K562 (cell line): ENCODE measurements at regions not wholly inside any gene's neighbourhood (a gene's known extent, or its start where the extent isn't known, plus 50 kb on each side); places are given as distances from the start of the nearest gene placed in this dataset.

ENCODE experiments used
- CBX2 ChIP-seq: fragments of 200-600 bp; sonication (generic); IDR thresholded peaks from one replicate; pipeline ENCODE4 v1.6.1; 2012; ENCODE audit warnings: mild to moderate bottlenecking, low read length, inconsistent platforms; ENCODE audit not compliant: insufficient read depth, poor library complexity, severe bottlenecking
- JUND ChIP-seq, 2 experiments: IDR thresholded peaks; 2 replicates in 1 of 2; 3 replicates in 1 of 2; pipeline ENCODE4 v1.6.1; 2011; ENCODE audit warnings: borderline replicate concordance in 2 of 2, low read depth in 2 of 2, low read length in 2 of 2, improper control_type of control experiment in 1 of 2, missing biosample characterization in 1 of 2, missing genetic modification characterization in 1 of 2, missing genetic modification reagents in 1 of 2
- NR2F6 ChIP-seq: fragments of 450-650 bp; formaldehyde crosslinking; IDR thresholded peaks from 2 replicates; pipeline ENCODE4 v1.4.0; 2020; ENCODE audit warnings: mild to moderate bottlenecking
- RAD21 ChIP-seq, 2 experiments: fragments of 250-450 bp in 1 of 2; fragments of 450-650 bp in 1 of 2; sonication (Bioruptor Pico) in 1 of 2; formaldehyde crosslinking in 1 of 2; IDR thresholded peaks in 1 of 2; conservative IDR thresholded peaks in 1 of 2; 2 replicates each; pipeline versions ENCODE4 v1.4.0 to v1.8.0; 2020 to 2022; ENCODE audit warnings: mild to moderate bottlenecking in 2 of 2, moderate library complexity in 1 of 2
- SAP30 ChIP-seq: fragments of 200-600 bp; sonication (generic); IDR thresholded peaks from 2 replicates; pipeline ENCODE4 v1.6.1; 2012; ENCODE audit warnings: borderline replicate concordance, low read depth, mild to moderate bottlenecking, moderate library complexity, low read length, control low read depth, inconsistent platforms; ENCODE audit not compliant: insufficient read depth, poor library complexity, severe bottlenecking
- TAF15 ChIP-seq: fragments of 200-400 bp; formaldehyde crosslinking; IDR thresholded peaks from 2 replicates; pipeline ENCODE4 v1.6.1; 2017; ENCODE audit warnings: mild to moderate bottlenecking, low read depth, low read length, moderate library complexity
- ZKSCAN3 ChIP-seq: fragments of 250-450 bp; sonication (Bioruptor Pico); IDR thresholded peaks from 2 replicates; pipeline ENCODE4 v1.4.0; 2020
- TF ChIP-seq, protein P1 (sequence below): fragments of 150-350 bp; conservative IDR thresholded peaks from 2 replicates; pipeline ENCODE4 v1.6.1; 2014; ENCODE audit warnings: low read length
- TF ChIP-seq, protein P2 (sequence below): sonication (generic); formaldehyde crosslinking; IDR thresholded peaks from 2 replicates; pipeline ENCODE4 v1.8.0; 2023; ENCODE audit warnings: mild to moderate bottlenecking, missing genetic modification reagents
- TF ChIP-seq, protein P3 (sequence below): fragments of 450-650 bp; IDR thresholded peaks from 2 replicates; pipeline ENCODE4 v1.6.1; 2017; ENCODE audit warnings: antibody characterized with exemption
- TF ChIP-seq, protein P4 (sequence below): fragments of 250-450 bp; sonication (Bioruptor Pico); IDR thresholded peaks from 2 replicates; pipeline ENCODE4 v1.8.0; 2022; ENCODE audit warnings: moderate library complexity, mild to moderate bottlenecking, inconsistent platforms
- TF ChIP-seq, protein P5 (sequence below): sonication (generic); formaldehyde crosslinking; IDR thresholded peaks from 2 replicates; pipeline ENCODE4 v1.8.1; 2023; ENCODE audit warnings: mild to moderate bottlenecking, missing genetic modification reagents
- TF ChIP-seq, protein P6 (sequence below): fragments of 450-650 bp; formaldehyde crosslinking; IDR thresholded peaks from 2 replicates; pipeline ENCODE4 v1.4.0; 2020; ENCODE audit warnings: mild to moderate bottlenecking, moderate library complexity

DNA sequence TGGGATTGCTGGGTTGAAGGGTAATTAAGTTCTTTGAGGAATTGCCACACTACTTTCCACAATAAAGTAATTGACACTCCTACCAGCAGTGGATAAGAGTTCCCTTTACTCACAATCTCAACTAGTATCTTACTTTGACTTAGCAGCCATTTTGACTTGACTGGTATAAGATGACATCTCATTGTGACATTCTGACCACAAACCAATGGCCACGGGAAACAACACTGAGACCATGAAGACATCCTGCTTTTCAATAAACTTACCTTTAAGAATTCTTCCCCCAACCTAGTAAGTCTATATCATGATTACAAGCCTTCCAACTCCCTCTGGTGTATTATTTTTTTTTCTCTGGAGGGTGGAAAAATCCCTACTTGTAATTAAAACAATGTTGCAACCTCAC lies 66.9 kb upstream of the WDR1 start (continued):
- TF ChIP-seq NR2F6 (0 out of 2 replicates have a peak, but pooled peaks have one; percentile 78), SAP30 (no peak), TAF15 (no peak), CBX2 (no peak), JUND (IDR thresholded peaks at IDR 0.05; ENCODE audit: borderline replicate concordance, low read depth, low read length) (no peak), JUND (tag; IDR thresholded peaks at IDR 0.05; ENCODE audit: borderline replicate concordance, low read depth, low read length) (no peak; the same call in 2 of the 3 replicates), RAD21 (CRISPR knock-in tag; conservative IDR thresholded peaks at IDR 0.05 in 1 of 2, IDR thresholded peaks at IDR 0.05 in 1 of 2) (peak in 1 of 2 experiments; percentile 27; a peak in 1 of 4 replicates), ZKSCAN3 (peak; percentile 43; the same call in 1 of the 2 replicates)
- TF ChIP-seq, protein P1, sequence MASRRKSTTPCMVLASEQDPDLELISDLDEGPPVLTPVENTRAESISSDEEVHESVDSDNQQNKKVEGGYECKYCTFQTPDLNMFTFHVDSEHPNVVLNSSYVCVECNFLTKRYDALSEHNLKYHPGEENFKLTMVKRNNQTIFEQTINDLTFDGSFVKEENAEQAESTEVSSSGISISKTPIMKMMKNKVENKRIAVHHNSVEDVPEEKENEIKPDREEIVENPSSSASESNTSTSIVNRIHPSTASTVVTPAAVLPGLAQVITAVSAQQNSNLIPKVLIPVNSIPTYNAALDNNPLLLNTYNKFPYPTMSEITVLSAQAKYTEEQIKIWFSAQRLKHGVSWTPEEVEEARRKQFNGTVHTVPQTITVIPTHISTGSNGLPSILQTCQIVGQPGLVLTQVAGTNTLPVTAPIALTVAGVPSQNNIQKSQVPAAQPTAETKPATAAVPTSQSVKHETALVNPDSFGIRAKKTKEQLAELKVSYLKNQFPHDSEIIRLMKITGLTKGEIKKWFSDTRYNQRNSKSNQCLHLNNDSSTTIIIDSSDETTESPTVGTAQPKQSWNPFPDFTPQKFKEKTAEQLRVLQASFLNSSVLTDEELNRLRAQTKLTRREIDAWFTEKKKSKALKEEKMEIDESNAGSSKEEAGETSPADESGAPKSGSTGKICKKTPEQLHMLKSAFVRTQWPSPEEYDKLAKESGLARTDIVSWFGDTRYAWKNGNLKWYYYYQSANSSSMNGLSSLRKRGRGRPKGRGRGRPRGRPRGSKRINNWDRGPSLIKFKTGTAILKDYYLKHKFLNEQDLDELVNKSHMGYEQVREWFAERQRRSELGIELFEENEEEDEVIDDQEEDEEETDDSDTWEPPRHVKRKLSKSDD = no peak
- TF ChIP-seq, protein P2, sequence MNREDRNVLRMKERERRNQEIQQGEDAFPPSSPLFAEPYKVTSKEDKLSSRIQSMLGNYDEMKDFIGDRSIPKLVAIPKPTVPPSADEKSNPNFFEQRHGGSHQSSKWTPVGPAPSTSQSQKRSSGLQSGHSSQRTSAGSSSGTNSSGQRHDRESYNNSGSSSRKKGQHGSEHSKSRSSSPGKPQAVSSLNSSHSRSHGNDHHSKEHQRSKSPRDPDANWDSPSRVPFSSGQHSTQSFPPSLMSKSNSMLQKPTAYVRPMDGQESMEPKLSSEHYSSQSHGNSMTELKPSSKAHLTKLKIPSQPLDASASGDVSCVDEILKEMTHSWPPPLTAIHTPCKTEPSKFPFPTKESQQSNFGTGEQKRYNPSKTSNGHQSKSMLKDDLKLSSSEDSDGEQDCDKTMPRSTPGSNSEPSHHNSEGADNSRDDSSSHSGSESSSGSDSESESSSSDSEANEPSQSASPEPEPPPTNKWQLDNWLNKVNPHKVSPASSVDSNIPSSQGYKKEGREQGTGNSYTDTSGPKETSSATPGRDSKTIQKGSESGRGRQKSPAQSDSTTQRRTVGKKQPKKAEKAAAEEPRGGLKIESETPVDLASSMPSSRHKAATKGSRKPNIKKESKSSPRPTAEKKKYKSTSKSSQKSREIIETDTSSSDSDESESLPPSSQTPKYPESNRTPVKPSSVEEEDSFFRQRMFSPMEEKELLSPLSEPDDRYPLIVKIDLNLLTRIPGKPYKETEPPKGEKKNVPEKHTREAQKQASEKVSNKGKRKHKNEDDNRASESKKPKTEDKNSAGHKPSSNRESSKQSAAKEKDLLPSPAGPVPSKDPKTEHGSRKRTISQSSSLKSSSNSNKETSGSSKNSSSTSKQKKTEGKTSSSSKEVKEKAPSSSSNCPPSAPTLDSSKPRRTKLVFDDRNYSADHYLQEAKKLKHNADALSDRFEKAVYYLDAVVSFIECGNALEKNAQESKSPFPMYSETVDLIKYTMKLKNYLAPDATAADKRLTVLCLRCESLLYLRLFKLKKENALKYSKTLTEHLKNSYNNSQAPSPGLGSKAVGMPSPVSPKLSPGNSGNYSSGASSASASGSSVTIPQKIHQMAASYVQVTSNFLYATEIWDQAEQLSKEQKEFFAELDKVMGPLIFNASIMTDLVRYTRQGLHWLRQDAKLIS (CRISPR knock-in tag) = no peak
- TF ChIP-seq, protein P3, sequence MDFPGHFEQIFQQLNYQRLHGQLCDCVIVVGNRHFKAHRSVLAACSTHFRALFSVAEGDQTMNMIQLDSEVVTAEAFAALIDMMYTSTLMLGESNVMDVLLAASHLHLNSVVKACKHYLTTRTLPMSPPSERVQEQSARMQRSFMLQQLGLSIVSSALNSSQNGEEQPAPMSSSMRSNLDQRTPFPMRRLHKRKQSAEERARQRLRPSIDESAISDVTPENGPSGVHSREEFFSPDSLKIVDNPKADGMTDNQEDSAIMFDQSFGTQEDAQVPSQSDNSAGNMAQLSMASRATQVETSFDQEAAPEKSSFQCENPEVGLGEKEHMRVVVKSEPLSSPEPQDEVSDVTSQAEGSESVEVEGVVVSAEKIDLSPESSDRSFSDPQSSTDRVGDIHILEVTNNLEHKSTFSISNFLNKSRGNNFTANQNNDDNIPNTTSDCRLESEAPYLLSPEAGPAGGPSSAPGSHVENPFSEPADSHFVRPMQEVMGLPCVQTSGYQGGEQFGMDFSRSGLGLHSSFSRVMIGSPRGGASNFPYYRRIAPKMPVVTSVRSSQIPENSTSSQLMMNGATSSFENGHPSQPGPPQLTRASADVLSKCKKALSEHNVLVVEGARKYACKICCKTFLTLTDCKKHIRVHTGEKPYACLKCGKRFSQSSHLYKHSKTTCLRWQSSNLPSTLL = no peak
- TF ChIP-seq, protein P4, sequence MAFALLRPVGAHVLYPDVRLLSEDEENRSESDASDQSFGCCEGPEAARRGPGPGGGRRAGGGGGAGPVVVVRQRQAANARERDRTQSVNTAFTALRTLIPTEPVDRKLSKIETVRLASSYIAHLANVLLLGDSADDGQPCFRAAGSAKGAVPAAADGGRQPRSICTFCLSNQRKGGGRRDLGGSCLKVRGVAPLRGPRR (CRISPR knock-in tag) = peak; percentile 94; the same call in 1 of the 2 replicates
- TF ChIP-seq, protein P5, sequence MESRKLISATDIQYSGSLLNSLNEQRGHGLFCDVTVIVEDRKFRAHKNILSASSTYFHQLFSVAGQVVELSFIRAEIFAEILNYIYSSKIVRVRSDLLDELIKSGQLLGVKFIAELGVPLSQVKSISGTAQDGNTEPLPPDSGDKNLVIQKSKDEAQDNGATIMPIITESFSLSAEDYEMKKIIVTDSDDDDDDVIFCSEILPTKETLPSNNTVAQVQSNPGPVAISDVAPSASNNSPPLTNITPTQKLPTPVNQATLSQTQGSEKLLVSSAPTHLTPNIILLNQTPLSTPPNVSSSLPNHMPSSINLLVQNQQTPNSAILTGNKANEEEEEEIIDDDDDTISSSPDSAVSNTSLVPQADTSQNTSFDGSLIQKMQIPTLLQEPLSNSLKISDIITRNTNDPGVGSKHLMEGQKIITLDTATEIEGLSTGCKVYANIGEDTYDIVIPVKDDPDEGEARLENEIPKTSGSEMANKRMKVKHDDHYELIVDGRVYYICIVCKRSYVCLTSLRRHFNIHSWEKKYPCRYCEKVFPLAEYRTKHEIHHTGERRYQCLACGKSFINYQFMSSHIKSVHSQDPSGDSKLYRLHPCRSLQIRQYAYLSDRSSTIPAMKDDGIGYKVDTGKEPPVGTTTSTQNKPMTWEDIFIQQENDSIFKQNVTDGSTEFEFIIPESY (CRISPR knock-in tag) = no peak
- TF ChIP-seq, protein P6, sequence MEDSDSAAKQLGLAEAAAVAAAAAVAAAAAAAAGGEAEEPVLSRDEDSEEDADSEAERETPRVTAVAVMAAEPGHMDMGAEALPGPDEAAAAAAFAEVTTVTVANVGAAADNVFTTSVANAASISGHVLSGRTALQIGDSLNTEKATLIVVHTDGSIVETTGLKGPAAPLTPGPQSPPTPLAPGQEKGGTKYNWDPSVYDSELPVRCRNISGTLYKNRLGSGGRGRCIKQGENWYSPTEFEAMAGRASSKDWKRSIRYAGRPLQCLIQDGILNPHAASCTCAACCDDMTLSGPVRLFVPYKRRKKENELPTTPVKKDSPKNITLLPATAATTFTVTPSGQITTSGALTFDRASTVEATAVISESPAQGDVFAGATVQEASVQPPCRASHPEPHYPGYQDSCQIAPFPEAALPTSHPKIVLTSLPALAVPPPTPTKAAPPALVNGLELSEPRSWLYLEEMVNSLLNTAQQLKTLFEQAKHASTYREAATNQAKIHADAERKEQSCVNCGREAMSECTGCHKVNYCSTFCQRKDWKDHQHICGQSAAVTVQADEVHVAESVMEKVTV = peak; percentile 62
